ENCODE measurements at regions not wholly inside any gene's neighbourhood (a gene's known extent, or its start where the extent isn't known, plus 50 kb on each side); places are given as distances from the start of the nearest gene placed in this dataset.

- no peak for ATAC-seq (ENCODE audit: insufficient read depth, low FRiP score)
- Histone ChIP-seq H3K4me1 (ENCODE audit: control insufficient read depth in 5 of 5, insufficient read depth in 5 of 5, low read length in 5 of 5) (peaks cover 0 to 15% (median 0%) of the 10 kb centered on the region in 5 donors), H3K4me3 (no peak overlapping the region), H3K36me3 (ENCODE audit: control insufficient read depth in 4 of 4, insufficient read depth in 4 of 4, low read length in 4 of 4) (no peaks in the 10 kb centered on the region), H3K27ac (ENCODE audit: low read depth in 1 of 2, low read length in 1 of 2) (no peak overlapping the region), H3K9ac (ENCODE audit: insufficient read depth in 1 of 2, low read length in 2 of 2) (no peak overlapping the region), H3K27me3 (ENCODE audit: control insufficient read depth in 3 of 3, insufficient read depth in 3 of 3, low read length in 2 of 3) (no peaks in the 10 kb centered on the region), H3K9me3 (ENCODE audit: control insufficient read depth in 4 of 4, insufficient read depth in 3 of 4, low read length in 3 of 4) (no peaks in the 10 kb centered on the region)
- WGBS, 2 donors: 87 to 93% methylated on average over 4 of the region's 4 CpGs
- no peak for DNase-seq
- TF ChIP-seq CTCF (IDR thresholded peaks at IDR 0.05; ENCODE audit: control extremely low read depth, extremely low read depth): no peak
Measured at GRCh38 chr20:60268491-60268890, 310.3 kb downstream of the CDH26 start.

- Histone ChIP-seq H3K4me1 (ENCODE audit: control insufficient read depth in 5 of 5, insufficient read depth in 5 of 5, low read length in 5 of 5) (peaks cover 0 to 8% (median 0%) of the 10 kb centered on the region in 5 donors), H3K9me3 (ENCODE audit: control insufficient read depth in 4 of 4, insufficient read depth in 3 of 4, low read length in 3 of 4) (no peaks in the 10 kb centered on the region), H3K27me3 (ENCODE audit: control insufficient read depth in 3 of 3, insufficient read depth in 3 of 3, low read length in 2 of 3) (peaks cover 0 to 3% (median 0%) of the 10 kb centered on the region in 3 donors), H3K4me3 (no peak overlapping the region), H3K36me3 (ENCODE audit: control insufficient read depth in 4 of 4, insufficient read depth in 4 of 4, low read length in 4 of 4) (no peaks in the 10 kb centered on the region), H3K27ac (ENCODE audit: low read depth in 1 of 2, low read length in 1 of 2) (no peak overlapping the region), H3K9ac (ENCODE audit: insufficient read depth in 1 of 2, low read length in 2 of 2) (no peak overlapping the region)
- DNase-seq: no peak
- no peak for ATAC-seq (ENCODE audit: insufficient read depth, low FRiP score)
- TF ChIP-seq CTCF (IDR thresholded peaks at IDR 0.05; ENCODE audit: control extremely low read depth, extremely low read depth): no peak
- WGBS, 2 donors: 79 to 92% methylated on average over 7 of the region's 7 CpGs
Measured at GRCh38 chr20:60269573-60270162, 311.4 kb downstream of the CDH26 start.

GRCh38 chr20:60270341-60270740 is 312.1 kb downstream of the CDH26 start:
- peaks cover 0 to 3% (median 0%) of the 10 kb centered on the region in 3 donors for H3K27me3 ChIP-seq (ENCODE audit: control insufficient read depth in 3 of 3, insufficient read depth in 3 of 3, low read length in 2 of 3)
- peaks cover 0 to 3% (median 0%) of the 10 kb centered on the region in 5 donors for H3K4me1 ChIP-seq (ENCODE audit: control insufficient read depth in 5 of 5, insufficient read depth in 5 of 5, low read length in 5 of 5)
- H3K27ac ChIP-seq (ENCODE audit: low read depth in 1 of 2, low read length in 1 of 2): no peak overlapping the region
- DNase-seq (no peak), ATAC-seq (ENCODE audit: insufficient read depth, low FRiP score) (no peak)
- no peak for TF ChIP-seq CTCF (IDR thresholded peaks at IDR 0.05; ENCODE audit: control extremely low read depth, extremely low read depth)
- no peak overlapping the region for H3K4me3 ChIP-seq
- H3K36me3 ChIP-seq (ENCODE audit: control insufficient read depth in 4 of 4, insufficient read depth in 4 of 4, low read length in 4 of 4): no peaks in the 10 kb centered on the region
- H3K9ac ChIP-seq (ENCODE audit: insufficient read depth in 1 of 2, low read length in 2 of 2): no peak overlapping the region
- WGBS, 2 donors: 86 to 95% methylated on average over 4 of the region's 4 CpGs
- H3K9me3 ChIP-seq (ENCODE audit: control insufficient read depth in 4 of 4, insufficient read depth in 3 of 4, low read length in 3 of 4): no peaks in the 10 kb centered on the region

- no peak for TF ChIP-seq CTCF (IDR thresholded peaks at IDR 0.05; ENCODE audit: control extremely low read depth, extremely low read depth)
- no peak for ATAC-seq (ENCODE audit: insufficient read depth, low FRiP score)
Measured at GRCh38 chr20:60271597-60271996, 313.4 kb downstream of the CDH26 start.

More at GRCh38 chr20:60271597-60271996, 313.4 kb downstream of the CDH26 start:
- Histone ChIP-seq H3K27me3 (ENCODE audit: control insufficient read depth in 3 of 3, insufficient read depth in 3 of 3, low read length in 2 of 3) (peaks cover 0 to 6% (median 0%) of the 10 kb centered on the region in 3 donors), H3K27ac (ENCODE audit: low read depth in 1 of 2, low read length in 1 of 2) (no peak overlapping the region), H3K36me3 (ENCODE audit: control insufficient read depth in 4 of 4, insufficient read depth in 4 of 4, low read length in 4 of 4) (no peaks in the 10 kb centered on the region), H3K9me3 (ENCODE audit: control insufficient read depth in 4 of 4, insufficient read depth in 3 of 4, low read length in 3 of 4) (no peaks in the 10 kb centered on the region), H3K9ac (ENCODE audit: insufficient read depth in 1 of 2, low read length in 2 of 2) (no peak overlapping the region), H3K4me3 (no peak overlapping the region), H3K4me1 (ENCODE audit: control insufficient read depth in 5 of 5, insufficient read depth in 5 of 5, low read length in 5 of 5) (peaks cover 0 to 3% (median 0%) of the 10 kb centered on the region in 5 donors)
- 59 to 63% methylated on average over 2 of the region's 2 CpGs for WGBS, 2 donors
- no peak for DNase-seq

All from lung (tissue), 11 donors.